ENCODE measurements at regions not wholly inside any gene's neighbourhood (a gene's known extent, or its start where the extent isn't known, plus 50 kb on each side); places are given as distances from the start of the nearest gene placed in this dataset.

GRCh38 chr15:98312913-98313312, 335.4 kb upstream of the IGF1R start:
- Histone ChIP-seq H3K27ac (no peak overlapping the region), H3K4me3 (no peak overlapping the region), H3K27me3 (no peaks in the 10 kb centered on the region), H3K4me1 (peaks cover 0 to 6% (median 0%) of the 10 kb centered on the region in 3 donors), H3K9me3 (no peaks in the 10 kb centered on the region), H3K36me3 (no peaks in the 10 kb centered on the region)
- 60 to 89% methylated on average over 1 to 4 of the region's 4 CpGs for WGBS, 2 donors (ENCODE audit: low coverage in 1 of 2)
- no peak for ATAC-seq
- no peak for TF ChIP-seq CTCF (IDR thresholded peaks at IDR 0.05)
- no peak for TF ChIP-seq POLR2A (IDR thresholded peaks at IDR 0.05)
- no peak for TF ChIP-seq EP300 (IDR thresholded peaks at IDR 0.05)
- no peak for TF ChIP-seq POLR2AphosphoS5 (IDR thresholded peaks at IDR 0.05)

- H3K4me1 ChIP-seq: peaks cover 0 to 6% (median 0%) of the 10 kb centered on the region in 3 donors
- no peak overlapping the region for H3K27ac ChIP-seq
- 44 to 60% methylated on average over 3 of the region's 3 CpGs for WGBS, 2 donors (ENCODE audit: low coverage in 1 of 2)
- TF ChIP-seq CTCF (IDR thresholded peaks at IDR 0.05): no peak
- no peak for TF ChIP-seq POLR2A (IDR thresholded peaks at IDR 0.05)
- no peak for TF ChIP-seq POLR2AphosphoS5 (IDR thresholded peaks at IDR 0.05)
- no peak for TF ChIP-seq EP300 (IDR thresholded peaks at IDR 0.05)
- H3K4me3 ChIP-seq: no peak overlapping the region
- H3K9me3 ChIP-seq: no peaks in the 10 kb centered on the region
- ATAC-seq: no peak
- no peaks in the 10 kb centered on the region for H3K36me3 ChIP-seq
- no peaks in the 10 kb centered on the region for H3K27me3 ChIP-seq
These were observed 332.4 kb upstream of the IGF1R start for GRCh38 chr15:98315971-98316370.

GRCh38 chr15:98321896-98322295, 326.4 kb upstream of the IGF1R start:
- TF ChIP-seq CTCF (IDR thresholded peaks at IDR 0.05) (no peak), POLR2AphosphoS5 (IDR thresholded peaks at IDR 0.05) (no peak), EP300 (IDR thresholded peaks at IDR 0.05) (no peak), POLR2A (IDR thresholded peaks at IDR 0.05) (no peak)
- H3K4me1 ChIP-seq: no peaks in the 10 kb centered on the region

GRCh38 chr15:98322581-98322980, 325.8 kb upstream of the IGF1R start:
- no peaks in the 10 kb centered on the region for H3K4me1 ChIP-seq
- H3K27me3 ChIP-seq: no peaks in the 10 kb centered on the region
- no peak overlapping the region for H3K4me3 ChIP-seq
- H3K36me3 ChIP-seq: no peaks in the 10 kb centered on the region
- no peaks in the 10 kb centered on the region for H3K9me3 ChIP-seq
- WGBS, 2 donors (ENCODE audit: low coverage in 1 of 2): 69 to 94% methylated on average over 2 to 4 of the region's 4 CpGs
- no peak overlapping the region for H3K27ac ChIP-seq
- no peak for ATAC-seq
- TF ChIP-seq POLR2AphosphoS5 (IDR thresholded peaks at IDR 0.05): no peak
- no peak for TF ChIP-seq EP300 (IDR thresholded peaks at IDR 0.05)
- no peak for TF ChIP-seq CTCF (IDR thresholded peaks at IDR 0.05)
- TF ChIP-seq POLR2A (IDR thresholded peaks at IDR 0.05): no peak

More at GRCh38 chr15:98321896-98322295, 326.4 kb upstream of the IGF1R start:
- no peaks in the 10 kb centered on the region for H3K27me3 ChIP-seq
- no peak overlapping the region for H3K4me3 ChIP-seq
- no peaks in the 10 kb centered on the region for H3K9me3 ChIP-seq
- WGBS, 2 donors (ENCODE audit: low coverage in 1 of 2): 70 to 75% methylated on average over 5 of the region's 5 CpGs
- ATAC-seq: no peak
- H3K27ac ChIP-seq: no peak overlapping the region
- no peaks in the 10 kb centered on the region for H3K36me3 ChIP-seq

- no peak overlapping the region for H3K4me3 ChIP-seq
- H3K27ac ChIP-seq: no peak overlapping the region
- TF ChIP-seq CTCF (IDR thresholded peaks at IDR 0.05) (no peak), POLR2AphosphoS5 (IDR thresholded peaks at IDR 0.05) (no peak), EP300 (IDR thresholded peaks at IDR 0.05) (no peak), POLR2A (IDR thresholded peaks at IDR 0.05) (no peak)
- no peaks in the 10 kb centered on the region for H3K4me1 ChIP-seq
- no peak for ATAC-seq
- 0 to 50% methylated on average over 1 to 2 of the region's 2 CpGs for WGBS, 2 donors (ENCODE audit: low coverage in 1 of 2)
- no peaks in the 10 kb centered on the region for H3K27me3 ChIP-seq
- H3K36me3 ChIP-seq: no peaks in the 10 kb centered on the region
- H3K9me3 ChIP-seq: no peaks in the 10 kb centered on the region
These were observed 323.9 kb upstream of the IGF1R start for GRCh38 chr15:98324341-98324970.

All from gastroesophageal sphincter (tissue), 4 donors.